Hepatic stellate cell (primary cell): ENCODE measurements at regions not wholly inside any gene's neighbourhood (a gene's known extent, or its start where the extent isn't known, plus 50 kb on each side); places are given as distances from the start of the nearest gene placed in this dataset.

Experiments used
- DNase-seq: peaks from one replicate; pipeline ENCODE4 v3.0.0; 2011; ENCODE audit warnings: low spot score

DNA sequence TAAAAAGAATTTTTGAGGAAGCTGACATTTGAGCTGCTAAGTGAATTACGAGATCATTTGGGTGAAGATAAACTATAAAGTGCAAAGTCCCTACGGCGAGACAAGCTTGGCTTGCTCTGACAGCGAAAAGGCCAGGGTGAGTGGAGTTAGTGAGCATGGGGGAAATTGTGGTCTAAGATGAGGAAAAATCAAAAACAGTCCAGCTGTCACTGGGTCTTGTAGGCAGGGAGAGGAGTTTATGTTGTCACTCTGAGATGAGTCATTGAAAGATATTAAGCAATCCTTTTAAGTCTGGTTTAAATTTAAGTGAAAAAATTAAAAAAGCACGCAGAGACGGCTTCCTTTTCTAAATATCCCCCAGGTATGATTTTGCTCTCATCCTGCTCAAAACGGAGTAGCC is 601.9 kb downstream of the MRPL39 start:
- no peak for DNase-seq

DNA sequence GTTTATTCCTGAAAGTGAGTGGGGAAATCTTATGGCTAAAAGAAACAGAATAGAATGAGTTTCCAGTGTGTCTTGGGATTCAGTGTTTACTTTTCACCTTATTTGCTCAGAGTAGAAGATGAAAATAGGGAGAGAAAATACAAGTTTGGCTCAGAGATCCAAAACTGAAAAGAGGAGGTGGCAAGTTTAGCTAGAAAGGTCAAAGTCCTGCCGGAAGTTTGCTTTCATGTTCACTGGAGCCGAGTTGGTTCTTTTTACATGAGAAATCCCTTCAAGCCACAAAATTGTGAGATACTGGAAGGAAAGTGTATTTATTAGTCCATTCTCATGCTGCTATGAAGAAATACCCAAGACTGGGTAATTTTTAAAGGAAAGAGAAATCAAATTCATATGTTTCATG is 604.6 kb downstream of the MRPL39 start:
- DNase-seq = no peak

DNA sequence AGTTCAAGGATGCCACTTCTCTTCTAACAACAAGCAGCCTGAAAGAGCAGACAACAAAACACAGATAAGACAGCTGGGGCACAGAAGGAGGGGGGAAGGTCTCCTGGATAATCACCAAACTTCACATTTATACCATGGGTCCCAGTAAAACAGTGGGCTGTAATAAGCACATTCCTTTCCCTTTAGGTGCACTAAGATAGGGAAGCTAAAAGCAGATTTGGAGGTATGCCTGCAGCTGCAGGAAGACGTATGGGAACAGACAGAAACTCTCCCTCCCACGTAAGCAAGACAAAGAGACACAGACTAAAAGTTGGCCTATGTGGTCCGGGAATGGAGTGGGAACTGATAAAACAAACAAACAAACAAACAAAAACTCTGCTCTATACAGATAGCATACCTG is 612.1 kb downstream of the MRPL39 start:
- no peak for DNase-seq

DNA sequence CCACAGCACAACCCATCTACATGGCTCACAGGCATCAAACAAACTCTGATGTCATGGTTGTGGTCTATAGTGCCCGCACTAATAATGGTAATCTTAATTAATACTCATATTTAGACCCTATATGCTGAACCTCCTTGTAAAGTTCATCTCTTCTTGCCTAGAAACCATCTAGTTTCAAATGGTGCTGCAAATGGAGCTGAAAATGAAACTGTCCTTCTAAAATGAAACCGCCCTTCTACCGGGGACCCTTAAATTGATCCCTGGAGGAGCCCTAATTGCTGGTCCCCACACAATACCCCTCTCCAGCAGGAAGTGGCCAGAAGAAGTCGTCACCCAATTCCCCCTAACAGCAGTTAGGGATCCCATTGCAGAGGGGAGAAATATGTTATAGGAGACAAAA is 612.6 kb downstream of the MRPL39 start:
- no peak for DNase-seq

DNA sequence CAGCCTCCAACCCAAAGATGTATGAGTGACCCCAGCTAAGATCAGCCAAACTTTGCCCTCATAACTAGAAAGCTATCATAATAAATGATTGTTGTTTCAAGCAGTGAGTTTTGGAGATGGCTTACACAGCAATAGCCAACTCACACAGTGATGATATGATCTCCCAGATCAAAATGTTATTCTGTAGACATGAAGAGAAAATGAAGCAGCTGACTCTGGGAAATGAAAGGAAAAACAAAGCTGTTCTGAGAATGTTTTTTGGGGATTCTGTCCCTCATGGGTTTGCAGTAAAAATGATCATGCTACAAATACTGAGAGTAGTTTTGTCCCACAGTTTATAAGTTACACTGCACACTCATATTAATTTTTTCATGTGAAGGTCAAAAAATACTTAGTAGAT is 617.8 kb downstream of the MRPL39 start:
- DNase-seq = no peak

DNA sequence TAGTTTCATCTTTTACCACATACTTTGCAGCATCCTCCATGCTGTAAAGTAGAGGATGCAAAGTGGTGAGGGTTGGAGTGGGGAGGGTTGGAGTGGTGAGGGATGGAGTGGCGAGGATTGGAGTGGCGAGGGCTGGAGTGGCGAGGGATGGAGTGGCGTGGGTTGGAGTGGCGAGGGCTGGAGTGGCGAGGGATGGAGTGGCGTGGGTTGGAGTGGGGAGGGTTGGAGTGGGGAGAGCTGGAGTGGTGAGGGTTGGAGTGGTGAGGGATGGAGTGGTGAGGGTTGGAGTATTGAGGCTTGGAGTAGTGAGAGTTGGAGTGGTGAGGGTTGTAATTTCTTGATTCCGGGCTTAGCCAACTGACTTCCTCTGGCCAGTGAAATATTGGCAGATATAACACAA is 618.3 kb downstream of the MRPL39 start:
- DNase-seq = no peak

DNA sequence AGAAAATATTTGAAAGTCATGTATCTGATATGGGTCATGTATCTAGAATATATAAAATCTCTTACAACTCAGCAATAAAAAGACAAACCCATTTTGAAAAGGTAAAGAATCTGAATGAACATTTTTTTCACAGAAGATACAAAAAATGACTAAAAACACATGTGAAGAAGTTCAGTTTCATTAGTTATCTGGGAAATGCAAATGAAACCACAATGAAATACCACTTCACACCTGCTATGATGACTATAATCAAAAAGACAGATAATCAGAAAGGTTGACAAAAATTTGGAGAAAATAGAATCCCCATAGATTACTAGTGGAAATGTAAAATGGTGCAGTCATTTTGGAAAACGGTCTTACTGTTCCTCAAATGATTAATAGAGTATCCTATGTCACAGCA is 631.0 kb downstream of the MRPL39 start:
- no peak for DNase-seq

DNA sequence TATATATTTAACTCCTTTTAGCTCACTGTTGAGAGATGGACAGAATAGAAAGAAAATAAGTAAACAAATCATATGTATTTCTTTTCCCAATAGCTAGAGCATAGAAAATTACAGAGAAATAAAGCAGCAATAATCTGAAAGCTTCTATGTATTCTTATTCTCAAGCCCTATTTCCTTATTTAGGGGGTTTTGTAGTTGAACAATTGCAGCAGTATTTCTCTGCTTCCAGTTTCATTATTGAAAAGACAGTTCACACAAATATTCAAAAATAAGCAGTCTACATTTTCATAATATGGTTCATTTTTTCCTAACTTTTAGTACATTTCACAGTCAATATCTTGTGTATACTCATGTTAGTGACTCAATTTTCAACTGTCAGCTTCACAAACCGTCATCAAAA is 638.2 kb downstream of the MRPL39 start:
- no peak for DNase-seq

DNA sequence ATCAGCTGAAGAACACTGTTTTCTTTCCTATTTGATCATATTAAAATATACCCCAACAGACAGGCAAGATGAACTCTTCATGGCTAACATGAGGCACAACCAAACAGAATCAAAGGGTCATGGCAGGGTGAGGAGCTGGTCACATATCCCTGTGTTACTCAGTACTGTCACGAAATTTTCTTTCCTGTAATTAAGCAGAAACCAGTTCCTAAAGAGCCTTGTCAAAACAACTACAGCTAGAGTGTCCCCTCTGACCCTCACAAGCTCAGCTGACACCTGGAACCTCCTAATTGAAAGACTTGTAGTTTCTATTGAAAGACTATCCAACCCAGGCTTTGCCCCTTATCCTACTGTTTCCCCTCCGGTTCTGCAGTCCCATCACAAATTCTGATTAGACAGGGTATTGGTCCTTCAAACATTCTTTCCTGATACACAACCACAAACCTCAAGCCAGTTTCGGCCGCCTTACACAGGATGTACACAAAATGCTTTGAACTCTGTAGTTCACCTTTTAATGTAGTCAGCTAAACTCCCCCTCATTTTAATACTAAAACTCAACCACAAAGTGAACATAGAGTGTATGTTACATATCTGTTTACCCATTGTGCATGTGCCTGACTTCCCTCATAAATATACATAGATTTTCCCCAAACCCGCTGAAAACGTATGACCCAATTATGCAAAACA is 651.9 kb downstream of the MRPL39 start:
- DNase-seq = no peak

DNA sequence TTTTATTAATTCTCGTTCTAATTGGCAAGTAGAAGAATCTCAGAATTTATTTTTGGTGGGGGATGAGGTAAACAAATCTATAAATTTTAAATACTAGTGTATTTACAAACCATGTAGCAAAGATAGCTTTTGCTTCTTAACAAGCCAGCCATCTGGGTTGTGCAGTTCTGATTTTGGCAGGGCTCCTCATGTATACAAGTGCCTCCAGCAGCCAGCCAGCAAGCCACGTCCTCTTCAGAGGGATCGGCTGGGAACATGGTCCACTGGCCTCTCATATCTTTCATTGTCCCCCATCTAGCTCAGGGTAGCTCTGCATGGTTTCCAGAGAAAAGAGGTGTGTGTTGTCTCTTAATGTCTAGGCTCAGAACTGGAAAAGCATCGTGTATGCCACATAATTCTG is 659.1 kb downstream of the MRPL39 start:
- no peak for DNase-seq

DNA sequence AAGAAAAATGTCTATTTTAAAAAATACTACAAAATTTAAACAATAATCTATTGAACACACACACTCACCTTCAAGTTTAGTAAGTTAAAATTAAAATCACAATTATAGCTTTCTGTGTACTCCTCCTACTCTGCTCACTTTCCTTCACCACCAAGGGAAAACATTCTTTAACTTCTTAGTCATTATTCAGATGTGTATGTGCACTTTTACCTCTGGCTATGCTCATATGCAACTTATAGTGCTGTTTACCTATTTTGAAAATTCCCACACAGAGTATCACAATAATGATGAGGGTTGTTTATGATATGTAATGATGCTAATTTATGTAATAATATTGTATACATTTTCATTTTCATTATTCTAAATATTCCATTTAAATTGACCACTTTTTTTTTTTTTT is 661.4 kb downstream of the MRPL39 start:
- DNase-seq = no peak

DNA sequence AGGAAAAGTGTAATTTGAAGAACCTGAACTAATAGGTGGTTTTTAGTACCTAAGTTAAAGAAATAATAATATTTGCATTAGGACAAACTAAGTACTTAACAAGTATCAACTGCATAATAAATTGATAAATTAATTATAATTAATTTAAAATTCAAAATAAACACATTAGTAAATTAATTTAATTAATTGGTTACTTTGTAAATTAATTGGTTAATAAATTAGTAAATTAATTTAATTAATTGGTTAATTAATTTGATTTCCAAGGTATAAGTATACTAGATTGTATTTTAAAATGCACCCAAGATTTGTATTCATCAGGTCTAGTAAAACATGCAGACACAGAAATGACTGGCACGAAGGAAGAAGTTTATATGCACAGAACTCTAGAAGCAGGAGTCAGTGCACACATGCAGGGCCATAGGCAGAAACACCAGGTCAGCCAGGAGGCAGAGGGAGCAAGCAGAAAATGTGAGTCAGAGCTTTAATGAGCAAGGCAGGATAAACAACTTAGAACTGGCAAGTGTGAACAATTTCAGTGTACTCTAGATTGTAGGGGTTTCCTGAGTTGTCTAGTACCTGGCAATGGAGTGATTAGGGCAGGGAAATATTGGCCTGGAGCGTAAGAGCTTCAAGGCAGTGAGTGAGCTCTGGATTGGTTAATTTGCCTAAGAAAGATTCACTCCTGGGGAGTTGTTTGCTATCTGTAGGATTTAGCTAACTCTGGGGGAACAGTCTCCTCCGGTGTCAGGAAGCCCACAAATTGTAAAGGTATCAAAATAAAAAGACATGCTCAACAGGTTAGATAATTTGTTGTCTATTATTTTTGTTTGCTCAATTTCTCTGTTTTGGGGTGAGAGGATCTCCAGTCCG is 665.7 kb downstream of the MRPL39 start:
- no peak for DNase-seq

DNA sequence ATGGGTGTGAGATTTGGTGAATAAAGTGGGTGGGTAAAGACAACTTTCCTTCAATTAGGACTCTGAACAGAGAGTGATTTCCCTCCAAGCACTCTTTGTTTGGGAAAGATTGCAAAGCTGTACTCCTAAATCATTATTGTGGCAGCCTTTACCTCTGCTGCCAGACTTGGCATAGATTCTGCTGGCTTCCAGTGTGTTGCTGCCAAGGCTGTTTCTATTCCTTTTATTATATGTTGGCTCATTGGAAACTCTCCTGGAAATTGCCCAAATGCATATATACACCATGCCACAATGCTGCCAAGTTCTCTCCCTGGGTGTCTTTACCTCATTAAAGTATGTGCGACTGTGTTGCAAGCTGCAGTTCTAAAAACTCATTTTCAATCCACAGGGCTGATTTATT is 668.0 kb downstream of the MRPL39 start:
- no peak for DNase-seq

DNA sequence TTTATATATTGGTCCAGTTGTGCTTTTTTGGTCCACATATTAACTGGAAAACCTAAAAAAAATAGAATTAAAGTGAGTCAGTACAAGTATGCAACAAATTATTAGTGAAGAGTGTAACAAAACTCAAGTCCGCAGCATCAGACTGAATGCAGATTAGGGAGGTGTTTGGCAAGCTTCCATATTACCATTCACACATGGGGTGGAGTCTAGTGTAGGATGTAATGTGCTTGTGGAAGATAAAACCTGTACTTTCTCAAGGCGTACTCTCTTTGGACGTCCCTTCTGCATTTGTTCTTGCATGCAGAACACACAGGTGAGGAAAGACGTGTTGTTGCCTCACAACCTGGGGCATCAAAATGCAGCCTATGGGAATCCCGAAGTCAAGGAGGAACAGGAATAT is 668.7 kb downstream of the MRPL39 start:
- DNase-seq = no peak

DNA sequence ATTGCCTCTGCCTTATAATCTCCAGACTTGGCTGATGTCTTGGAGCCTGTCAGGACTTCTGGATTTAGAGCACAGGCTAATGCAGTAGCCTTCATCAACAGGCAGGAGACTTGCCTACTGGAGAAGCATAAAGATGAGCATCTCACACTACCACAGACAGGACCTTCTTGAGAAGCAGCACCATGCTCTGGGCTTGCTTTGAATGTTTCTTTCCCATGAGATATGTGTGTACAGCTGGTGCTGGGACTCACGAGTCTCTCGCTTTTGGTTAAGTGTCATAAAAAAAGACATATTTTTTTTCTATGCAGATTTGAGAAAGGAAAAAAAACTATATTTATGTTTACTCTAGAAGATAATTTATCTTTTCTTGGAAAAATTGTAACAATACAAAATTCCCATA is 671.3 kb downstream of the MRPL39 start:
- DNase-seq = no peak

DNA sequence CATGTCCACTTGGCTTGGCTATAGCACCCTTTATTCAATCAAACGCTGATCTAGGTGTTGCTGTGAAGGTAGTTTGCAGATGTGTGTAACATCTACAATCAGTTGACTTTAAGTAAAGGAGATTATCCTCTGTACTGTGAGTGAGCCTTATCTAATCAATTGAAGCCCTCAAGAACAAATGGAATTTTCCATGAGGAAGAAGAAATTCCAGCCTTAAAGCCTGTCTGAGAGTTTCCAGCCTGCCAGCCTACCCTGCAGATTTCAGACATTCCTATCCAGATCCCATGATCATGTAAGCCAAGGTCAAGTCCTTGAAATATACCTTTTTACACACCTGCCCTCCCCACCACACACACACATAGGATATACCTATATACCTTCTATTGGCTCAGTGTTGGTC is 696.7 kb downstream of the MRPL39 start:
- DNase-seq = no peak

DNA sequence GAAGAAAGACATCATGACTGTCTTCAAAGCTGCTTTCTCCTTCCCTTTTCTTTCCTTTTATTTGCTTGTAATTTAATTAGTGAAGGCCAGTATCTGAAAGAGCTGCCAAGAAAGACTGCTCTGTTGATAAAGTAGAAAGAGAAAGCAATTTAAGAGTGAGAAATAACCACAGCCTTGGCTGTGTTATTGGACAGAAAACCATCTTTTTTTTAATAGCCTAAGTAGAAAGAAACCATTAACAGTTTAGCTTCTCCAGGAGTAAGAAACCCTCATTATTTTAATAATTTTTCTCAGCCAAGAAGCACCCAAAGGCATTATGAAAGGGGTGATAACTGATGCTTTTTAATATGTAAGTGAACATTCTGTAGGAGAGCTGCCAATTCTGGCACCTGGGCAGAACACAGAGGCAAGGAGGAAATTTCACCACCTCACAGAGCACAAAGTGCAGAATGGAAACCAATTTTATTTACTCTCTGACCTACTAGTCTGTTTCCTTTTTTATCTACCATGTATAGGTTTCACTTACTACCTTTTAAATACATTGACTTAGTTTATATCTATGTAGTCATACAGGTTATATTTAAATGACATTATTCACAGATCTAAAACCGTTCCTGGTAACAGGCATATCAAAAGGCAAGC is 703.2 kb downstream of the MRPL39 start:
- DNase-seq = no peak

DNA sequence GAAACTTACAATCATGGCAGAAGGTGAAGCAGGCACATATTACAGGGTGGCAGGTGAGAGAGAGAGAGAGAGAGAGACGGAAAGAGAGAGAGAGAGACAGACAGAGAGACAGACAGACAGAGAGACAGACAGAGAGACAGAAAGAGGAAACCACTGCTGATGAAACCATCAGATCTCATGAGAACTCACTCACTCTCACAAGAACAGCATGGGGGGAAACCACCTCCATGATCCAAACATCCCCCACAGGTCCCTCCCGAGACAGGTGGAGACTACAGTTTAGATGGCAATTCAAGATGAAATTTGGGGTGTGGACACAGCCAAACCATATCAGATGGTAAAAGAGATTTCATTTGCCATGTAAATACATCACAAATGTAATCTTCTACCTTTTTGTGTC is 708.1 kb downstream of the MRPL39 start:
- no peak for DNase-seq

DNA sequence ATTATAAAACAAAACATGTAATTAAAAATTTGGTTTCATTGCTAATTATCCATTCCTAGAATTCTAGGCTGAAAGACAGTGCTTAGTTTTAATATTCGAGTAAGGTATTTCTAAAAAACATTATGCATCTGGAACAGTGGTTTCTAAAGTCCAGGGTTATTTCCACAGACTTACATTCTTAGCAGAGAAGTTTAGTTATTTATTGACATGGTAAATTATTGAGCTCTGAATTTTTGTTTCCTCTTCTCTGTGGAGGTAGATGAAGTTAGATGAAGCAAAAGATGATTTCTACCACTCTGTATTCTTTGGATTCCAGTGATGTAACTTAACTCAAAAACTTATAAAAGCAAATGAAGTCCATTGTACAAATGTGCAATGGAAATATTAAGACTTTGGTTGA is 709.4 kb downstream of the MRPL39 start:
- DNase-seq = no peak

DNA sequence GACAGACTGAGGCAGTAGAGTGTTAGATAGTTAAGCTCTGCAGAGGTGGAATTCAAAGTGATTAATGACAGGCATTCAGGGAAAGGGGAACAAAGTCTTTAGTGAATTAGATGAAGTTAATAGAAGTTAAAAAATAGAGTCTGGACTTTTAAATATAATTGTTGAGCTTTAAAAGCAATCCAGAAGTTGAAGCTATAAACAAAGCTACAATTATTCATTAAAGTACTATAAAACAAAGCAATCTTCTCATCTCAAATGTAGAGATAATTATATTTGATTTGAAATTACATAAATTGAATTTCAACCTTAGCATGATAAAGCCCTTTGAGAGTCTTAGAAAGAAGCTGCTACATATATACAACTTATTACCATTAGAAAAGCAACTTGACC is 710.6 kb downstream of the MRPL39 start:
- DNase-seq = no peak

DNA sequence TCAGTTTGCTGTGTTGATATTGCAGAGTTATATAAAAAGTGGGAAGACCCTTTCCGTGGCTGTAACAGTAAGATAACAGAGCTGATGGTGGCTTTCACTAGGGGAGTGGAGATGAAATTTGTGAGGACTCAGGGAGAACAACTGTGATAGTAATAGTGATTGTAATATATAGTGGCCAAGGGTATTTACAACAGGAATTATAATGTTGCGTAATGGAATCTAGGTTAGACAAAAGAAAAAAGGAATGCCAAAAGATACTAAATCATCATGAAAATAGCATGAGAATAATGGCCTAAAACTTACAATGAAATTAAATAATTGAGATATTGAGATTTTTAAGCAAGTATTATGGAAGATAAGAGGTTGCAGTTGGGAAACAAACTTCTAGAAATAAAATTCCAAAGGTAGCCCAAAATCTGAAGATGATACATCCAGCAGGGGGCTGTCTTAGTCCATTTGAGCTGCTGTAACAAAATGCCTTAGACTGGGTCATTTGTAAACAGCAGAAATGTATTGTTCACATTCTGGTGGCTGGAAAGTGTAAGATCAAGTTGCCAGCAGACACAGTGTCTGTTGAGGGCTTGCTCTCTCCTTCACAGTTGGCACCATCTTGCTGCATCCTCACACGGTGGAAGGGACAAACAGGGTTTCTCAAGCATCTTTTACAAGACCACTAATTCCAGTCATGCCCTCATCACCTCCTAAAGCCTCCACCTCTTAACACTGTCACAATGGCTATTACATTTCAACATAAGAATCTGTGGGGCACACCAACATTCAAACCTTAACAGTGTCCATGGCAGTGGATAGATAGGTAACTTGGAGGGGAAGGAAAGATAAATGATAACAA is 711.2 kb downstream of the MRPL39 start:
- no peak for DNase-seq

DNA sequence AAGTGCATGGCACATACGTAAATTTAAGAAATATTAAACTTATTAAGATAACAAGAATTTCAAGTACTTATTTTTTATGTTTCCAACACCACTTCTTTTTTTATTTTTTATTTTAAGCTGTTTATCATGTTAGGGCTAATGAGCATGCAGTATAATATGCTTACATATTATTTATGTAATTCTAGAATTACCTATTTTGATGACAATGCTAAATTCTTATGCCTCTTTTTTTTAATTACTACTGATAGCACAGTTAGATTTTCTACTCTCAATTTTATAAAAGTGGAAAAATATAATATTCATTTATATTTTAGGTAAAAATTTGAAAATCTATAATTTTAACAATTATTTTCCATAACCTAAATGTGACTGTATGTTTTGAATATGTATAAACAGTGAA is 713.0 kb downstream of the MRPL39 start:
- no peak for DNase-seq
